ENCODE measurements at regions not wholly inside any gene's neighbourhood (a gene's known extent, or its start where the extent isn't known, plus 50 kb on each side); places are given as distances from the start of the nearest gene placed in this dataset.
"Not testable (repeated sequence)": the region's sequence is repeated elsewhere in the genome, so short reads cannot be mapped to it uniquely, and the experiment has no call there.

DNA sequence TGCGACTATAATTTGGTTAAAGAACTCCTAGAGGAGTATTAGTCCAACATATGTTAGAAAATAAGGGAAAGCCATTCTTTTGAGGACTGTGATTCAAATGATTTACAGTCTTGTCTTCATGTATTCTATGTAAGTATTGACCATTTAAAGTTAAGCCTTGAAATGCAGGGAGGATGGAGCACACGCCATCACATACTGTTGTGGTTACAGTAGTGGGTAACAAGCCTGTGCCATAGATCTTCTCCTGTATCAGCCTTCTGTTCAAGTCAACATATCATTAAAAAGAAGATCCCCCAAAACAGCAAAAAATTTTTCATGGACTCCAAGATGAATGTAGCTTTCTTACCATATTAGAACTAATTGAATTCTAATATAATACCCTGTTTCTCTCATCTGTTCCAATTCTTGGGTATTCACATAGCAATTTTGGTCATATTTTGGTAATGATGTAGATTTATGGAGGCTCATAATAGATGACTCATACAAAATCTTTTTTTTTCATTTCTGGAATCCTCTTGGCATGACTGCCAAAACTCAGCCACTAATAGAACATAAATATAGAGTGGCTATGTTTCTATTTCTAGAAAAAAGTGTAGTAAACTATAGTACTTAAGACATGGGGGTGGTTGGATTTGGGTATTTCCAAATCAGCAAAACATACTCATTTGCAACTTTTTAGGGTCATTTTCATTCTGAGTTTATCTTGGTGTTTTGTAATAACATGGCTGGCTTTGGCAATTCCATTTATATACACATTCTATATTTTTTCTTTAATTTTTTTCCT, 413.5 kb downstream of the BCKDHB start:
- DNase-seq: no peak
- Mint-ChIP-seq H3K27ac (ENCODE audit: unreplicated experiment) (no peak overlapping the region), H3K27me3 (ENCODE audit: unreplicated experiment) (no peaks in the 10 kb centered on the region), H3K4me3 (ENCODE audit: unreplicated experiment) (no peak overlapping the region), H3K36me3 (ENCODE audit: unreplicated experiment) (no peaks in the 10 kb centered on the region), H3K9me3 (ENCODE audit: unreplicated experiment) (peaks cover 3% of the 10 kb centered on the region), H3K4me1 (ENCODE audit: low read depth, unreplicated experiment) (peaks cover 10% of the 10 kb centered on the region)
- TF ChIP-seq, protein P1, sequence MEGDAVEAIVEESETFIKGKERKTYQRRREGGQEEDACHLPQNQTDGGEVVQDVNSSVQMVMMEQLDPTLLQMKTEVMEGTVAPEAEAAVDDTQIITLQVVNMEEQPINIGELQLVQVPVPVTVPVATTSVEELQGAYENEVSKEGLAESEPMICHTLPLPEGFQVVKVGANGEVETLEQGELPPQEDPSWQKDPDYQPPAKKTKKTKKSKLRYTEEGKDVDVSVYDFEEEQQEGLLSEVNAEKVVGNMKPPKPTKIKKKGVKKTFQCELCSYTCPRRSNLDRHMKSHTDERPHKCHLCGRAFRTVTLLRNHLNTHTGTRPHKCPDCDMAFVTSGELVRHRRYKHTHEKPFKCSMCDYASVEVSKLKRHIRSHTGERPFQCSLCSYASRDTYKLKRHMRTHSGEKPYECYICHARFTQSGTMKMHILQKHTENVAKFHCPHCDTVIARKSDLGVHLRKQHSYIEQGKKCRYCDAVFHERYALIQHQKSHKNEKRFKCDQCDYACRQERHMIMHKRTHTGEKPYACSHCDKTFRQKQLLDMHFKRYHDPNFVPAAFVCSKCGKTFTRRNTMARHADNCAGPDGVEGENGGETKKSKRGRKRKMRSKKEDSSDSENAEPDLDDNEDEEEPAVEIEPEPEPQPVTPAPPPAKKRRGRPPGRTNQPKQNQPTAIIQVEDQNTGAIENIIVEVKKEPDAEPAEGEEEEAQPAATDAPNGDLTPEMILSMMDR (IDR thresholded peaks at IDR 0.05; ENCODE audit: partially characterized antibody, unreplicated experiment): no peak

- TF ChIP-seq, protein P1 (IDR thresholded peaks at IDR 0.05; ENCODE audit: partially characterized antibody, unreplicated experiment): no peak
- peaks cover 9% of the 10 kb centered on the region for H3K9me3 Mint-ChIP-seq (ENCODE audit: unreplicated experiment)
- H3K27me3 Mint-ChIP-seq (ENCODE audit: unreplicated experiment): no peaks in the 10 kb centered on the region
- H3K4me3 Mint-ChIP-seq (ENCODE audit: unreplicated experiment): no peak overlapping the region
- H3K36me3 Mint-ChIP-seq (ENCODE audit: unreplicated experiment): peaks cover 6% of the 10 kb centered on the region
- no peak overlapping the region for H3K27ac Mint-ChIP-seq (ENCODE audit: unreplicated experiment)
- H3K4me1 Mint-ChIP-seq (ENCODE audit: low read depth, unreplicated experiment): peaks cover 4% of the 10 kb centered on the region
- no peak for DNase-seq
These were observed 411.1 kb downstream of the BCKDHB start for GRCh38 chr6:80517525-80517924.

- H3K4me3 Mint-ChIP-seq (ENCODE audit: unreplicated experiment); H3K36me3 Mint-ChIP-seq (ENCODE audit: unreplicated experiment); H3K27me3 Mint-ChIP-seq (ENCODE audit: unreplicated experiment); H3K4me1 Mint-ChIP-seq (ENCODE audit: low read depth, unreplicated experiment); DNase-seq; H3K9me3 Mint-ChIP-seq (ENCODE audit: unreplicated experiment); H3K27ac Mint-ChIP-seq (ENCODE audit: unreplicated experiment): not testable (repeated sequence)
These were observed 404.1 kb downstream of the BCKDHB start for GRCh38 chr6:80510521-80510920.

- H3K36me3 Mint-ChIP-seq (ENCODE audit: unreplicated experiment): peaks cover 2% of the 10 kb centered on the region
- H3K27me3 Mint-ChIP-seq (ENCODE audit: unreplicated experiment): peaks cover 2% of the 10 kb centered on the region
- no peaks in the 10 kb centered on the region for H3K4me1 Mint-ChIP-seq (ENCODE audit: low read depth, unreplicated experiment)
- no peaks in the 10 kb centered on the region for H3K9me3 Mint-ChIP-seq (ENCODE audit: unreplicated experiment)
- H3K27ac Mint-ChIP-seq (ENCODE audit: unreplicated experiment): no peak overlapping the region
- TF ChIP-seq, protein P1 (IDR thresholded peaks at IDR 0.05; ENCODE audit: partially characterized antibody, unreplicated experiment): no peak
- H3K4me3 Mint-ChIP-seq (ENCODE audit: unreplicated experiment): no peak overlapping the region
- no peak for DNase-seq
These were observed 402.6 kb downstream of the BCKDHB start for GRCh38 chr6:80508885-80509630.

DNA sequence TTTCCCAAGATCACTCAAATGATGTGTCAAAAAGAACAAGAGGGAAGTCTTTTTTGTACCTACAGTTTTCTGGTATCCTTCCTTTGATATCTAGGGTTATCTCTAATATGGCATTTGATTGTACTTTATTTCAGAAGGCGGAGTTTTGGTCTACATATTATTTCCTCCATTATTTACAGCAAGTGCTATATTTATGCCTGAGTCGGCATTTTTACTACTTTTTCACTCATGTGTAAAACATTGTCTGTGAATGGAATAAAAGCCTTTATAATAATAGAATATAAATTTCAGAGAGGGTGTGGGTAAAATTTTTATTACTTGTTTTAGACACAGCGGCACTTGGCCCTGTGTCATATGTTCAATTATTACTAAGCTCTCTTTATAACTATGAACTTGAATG, 398.4 kb downstream of the BCKDHB start:
- peaks cover 2% of the 10 kb centered on the region for H3K27me3 Mint-ChIP-seq (ENCODE audit: unreplicated experiment)
- DNase-seq: no peak

More for the DNA sequence above, 398.4 kb downstream of the BCKDHB start:
- Mint-ChIP-seq H3K27ac (ENCODE audit: unreplicated experiment) (no peak overlapping the region), H3K9me3 (ENCODE audit: unreplicated experiment) (no peaks in the 10 kb centered on the region), H3K36me3 (ENCODE audit: unreplicated experiment) (no peaks in the 10 kb centered on the region), H3K4me1 (ENCODE audit: low read depth, unreplicated experiment) (no peaks in the 10 kb centered on the region), H3K4me3 (ENCODE audit: unreplicated experiment) (no peak overlapping the region)
- TF ChIP-seq, protein P1 (IDR thresholded peaks at IDR 0.05; ENCODE audit: partially characterized antibody, unreplicated experiment): no peak

Measured in glutamatergic neuron (in vitro differentiated cells).